Cerebellar cortex (tissue), 1 donor: ENCODE measurements at regions not wholly inside any gene's neighbourhood (a gene's known extent, or its start where the extent isn't known, plus 50 kb on each side); places are given as distances from the start of the nearest gene placed in this dataset.
"Not testable (repeated sequence)": the region's sequence is repeated elsewhere in the genome, so short reads cannot be mapped to it uniquely, and the experiment has no call there.

Experiments used
- DNase-seq: peaks from one replicate; pipeline ENCODE4 v3.0.0-alpha.2; 2015; ENCODE audit warnings: low spot score

DNA sequence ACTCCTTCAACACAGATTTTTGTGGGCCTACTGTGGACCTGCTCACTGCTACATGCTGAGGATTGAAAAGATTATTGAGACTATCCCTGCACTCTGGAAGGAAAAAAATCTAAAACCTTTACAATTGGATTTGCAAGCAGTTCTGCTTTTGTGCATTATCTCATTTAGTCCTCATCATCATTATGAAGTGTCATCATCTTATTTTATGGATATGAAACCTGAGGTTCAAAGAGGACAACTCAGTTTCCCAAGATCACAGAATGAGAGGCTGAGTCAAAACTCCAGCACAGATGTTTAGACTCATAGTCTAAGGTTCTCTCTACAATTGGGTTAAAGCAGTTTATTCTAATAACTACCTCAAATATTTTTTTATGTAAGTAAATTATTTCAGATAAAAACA, 160.2 kb upstream of the MARCKS start:
- DNase-seq: no peak

DNA sequence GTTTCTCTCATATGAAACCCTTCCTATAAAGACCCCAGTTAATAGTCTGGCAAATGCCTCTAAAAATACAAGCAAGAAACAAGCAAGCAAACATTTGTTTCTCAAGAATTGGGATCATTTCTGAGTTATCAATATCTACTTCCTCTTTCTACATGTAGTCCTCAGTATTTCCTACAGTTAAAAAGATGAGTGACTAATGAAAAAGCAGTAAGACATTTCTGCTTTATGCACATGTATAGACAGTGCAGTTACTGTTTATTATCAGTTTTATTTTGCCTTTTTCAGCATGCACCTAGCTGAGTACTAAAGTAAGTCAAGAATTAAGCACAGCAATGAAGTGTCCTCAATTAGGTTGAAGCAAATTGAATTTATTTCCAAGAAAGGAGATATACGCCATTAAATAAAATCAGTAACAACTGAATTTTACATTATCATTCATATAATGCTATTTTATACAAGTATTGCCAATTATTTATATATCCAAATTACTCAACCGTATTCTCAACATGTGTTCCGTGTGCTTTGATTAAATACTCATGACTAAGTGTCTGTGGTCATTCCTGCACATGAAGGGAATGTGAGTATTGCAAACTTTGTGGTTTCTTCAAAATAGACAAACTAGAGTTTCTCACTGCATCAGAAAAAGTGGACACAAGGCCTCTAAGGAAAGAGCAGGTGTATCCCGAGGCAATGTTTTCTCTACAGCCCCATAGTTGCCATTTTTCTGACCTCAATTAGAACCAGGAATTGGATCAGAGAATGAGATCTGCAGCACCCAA, 159.3 kb upstream of the MARCKS start:
- DNase-seq: no peak

DNA sequence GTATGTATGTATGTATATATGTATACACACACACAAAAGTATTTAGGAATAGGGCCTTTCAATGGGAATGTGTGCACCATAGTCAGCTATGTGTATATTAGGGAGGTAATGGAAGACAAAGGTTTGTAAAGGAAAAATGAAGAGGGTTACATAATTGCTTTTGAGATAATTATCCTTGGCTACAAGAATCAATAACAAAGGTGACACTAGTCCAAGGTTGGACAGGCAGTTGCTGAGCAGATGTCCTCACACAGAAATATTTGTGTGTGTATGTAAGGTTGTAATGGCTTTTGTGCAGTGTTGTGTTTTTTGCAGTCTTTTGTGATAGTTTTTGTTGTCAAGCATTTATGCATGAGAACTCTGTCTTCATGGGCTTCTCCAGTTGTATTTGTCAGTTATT, 157.9 kb upstream of the MARCKS start:
- no peak for DNase-seq

DNA sequence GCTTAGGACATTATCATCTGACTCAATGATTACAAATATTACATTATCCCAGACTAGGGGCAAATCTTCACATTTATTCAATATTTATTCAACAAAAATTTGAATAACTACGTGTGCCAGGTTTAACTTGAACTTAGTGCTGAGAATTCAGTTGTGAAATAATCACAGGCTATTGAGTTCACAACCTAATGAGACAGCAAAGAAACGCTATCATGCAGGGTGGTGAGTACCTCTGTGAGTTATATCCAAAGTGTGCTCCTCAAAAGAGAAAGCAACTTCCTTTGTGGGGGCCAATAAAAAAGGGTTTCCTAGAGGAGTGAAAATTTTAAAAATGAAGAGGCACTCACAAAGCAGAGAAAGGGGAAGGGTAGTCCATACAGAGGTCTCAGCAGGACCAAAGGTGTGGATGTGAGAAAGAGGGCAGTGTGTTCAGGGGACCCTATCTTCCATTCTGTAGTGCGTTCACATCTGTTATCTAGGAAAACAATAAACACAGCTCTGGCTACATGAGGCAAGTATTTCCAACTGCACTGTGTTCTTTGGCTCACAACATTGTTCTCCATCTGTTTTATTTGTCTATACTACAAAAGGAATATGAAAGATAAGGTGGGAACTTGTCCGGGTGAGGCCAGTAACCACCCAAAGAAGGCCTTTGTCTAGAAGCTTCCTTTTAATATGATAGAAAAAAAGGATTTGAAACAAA, 155.4 kb upstream of the MARCKS start:
- no peak for DNase-seq

DNA sequence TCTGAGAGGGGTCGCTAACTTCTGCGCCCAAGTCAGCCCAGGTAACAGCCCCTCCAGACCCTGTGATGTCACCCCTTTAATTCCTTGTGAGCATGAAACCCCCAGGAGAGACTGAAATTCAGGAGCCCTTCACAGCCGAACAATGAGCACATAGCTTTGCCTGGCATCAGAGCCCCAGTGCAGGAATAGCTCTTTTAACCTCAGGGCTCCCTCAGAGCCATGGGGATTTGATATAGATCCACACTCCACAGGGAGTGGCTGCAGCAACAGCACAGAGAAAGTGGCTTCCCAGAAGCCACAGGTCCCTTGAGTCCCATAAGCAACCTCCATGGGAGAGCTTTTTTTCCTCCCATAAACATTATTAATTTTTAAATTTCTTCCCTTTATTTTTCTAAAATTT, 150.0 kb upstream of the MARCKS start:
- DNase-seq: no peak

DNA sequence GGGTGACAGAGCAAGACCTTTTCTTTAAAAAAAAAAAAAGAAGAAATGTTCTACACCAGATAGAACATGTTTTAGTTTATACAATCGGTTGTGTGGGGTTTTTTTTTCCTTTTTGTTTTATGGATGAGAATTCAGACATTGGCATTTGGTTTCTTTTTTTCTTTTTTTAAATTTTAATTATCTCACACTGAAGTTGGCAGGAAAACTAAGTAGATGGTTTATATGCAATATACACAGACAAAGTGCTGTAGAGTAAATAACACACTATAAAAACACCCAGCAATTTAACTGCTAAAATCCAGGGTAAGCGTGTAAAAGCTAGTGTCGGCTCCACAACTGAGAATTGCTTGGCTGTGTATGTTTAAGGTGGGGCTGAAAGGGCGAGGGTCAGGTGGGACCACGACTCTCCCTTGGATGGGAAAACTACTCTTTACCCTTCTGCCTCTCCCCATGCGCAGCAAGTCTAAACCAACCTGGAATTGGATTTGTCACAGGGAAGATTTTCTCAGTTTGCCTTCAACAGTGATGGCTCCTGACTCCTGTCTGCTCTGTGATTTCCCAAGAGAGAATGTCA, 147.1 kb upstream of the MARCKS start:
- DNase-seq: no peak

DNA sequence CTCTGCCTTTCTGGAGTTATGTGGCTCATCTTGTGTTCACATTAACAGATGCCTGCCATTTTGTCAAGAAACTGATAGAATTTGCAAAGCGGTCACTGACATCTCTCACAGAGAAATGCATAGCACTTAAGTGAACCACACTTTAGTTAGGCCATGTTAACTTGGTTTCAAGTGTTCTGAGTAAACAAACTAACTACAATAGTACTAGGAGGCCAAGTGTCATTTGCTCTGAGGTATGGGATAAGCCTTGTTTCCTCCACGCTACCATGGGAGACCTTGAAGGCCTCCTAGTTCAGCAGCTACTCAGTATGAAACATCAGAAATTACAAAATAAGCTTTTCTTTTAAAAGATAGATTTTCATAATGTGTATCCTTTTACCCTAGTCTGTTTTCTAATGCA, 143.5 kb upstream of the MARCKS start:
- DNase-seq: no peak

DNA sequence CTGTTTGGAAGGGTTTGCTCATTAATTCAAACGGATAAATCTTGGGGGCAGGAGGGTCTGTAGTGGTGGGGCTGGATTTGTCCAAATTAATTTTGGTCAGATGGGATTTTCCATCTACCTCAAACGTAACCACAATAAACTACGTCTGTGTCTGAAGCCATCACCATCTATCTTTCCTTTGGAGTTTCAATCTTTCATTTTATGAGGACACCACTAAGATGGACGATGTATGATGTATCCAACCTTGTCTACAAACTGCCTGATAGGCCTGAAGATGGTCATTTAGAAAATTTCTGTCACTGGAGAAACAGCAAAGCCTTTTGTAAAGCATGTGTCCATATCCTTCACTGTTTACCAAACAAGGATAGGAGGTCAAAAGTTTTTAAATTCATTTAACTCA, 138.6 kb upstream of the MARCKS start:
- DNase-seq: no peak

DNA sequence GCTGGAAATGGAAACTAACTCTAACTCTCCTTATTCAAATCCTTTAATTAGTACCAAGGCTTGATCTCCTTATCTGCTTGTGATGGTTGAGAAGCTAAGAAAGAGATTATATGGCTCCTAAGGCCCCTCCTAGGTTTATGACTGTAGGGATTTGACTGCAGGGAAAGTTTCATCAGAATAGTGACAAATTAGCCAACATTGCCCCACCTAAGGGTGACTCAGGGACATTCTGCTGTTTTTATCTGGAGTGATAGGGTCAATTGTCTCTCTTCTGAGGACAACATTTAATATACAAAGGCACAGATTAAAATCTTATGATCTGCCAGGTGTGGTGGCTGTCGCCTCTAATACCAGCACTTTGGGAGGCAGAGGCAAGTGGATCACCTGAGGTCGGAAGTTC, 138.1 kb upstream of the MARCKS start:
- DNase-seq: no peak

DNA sequence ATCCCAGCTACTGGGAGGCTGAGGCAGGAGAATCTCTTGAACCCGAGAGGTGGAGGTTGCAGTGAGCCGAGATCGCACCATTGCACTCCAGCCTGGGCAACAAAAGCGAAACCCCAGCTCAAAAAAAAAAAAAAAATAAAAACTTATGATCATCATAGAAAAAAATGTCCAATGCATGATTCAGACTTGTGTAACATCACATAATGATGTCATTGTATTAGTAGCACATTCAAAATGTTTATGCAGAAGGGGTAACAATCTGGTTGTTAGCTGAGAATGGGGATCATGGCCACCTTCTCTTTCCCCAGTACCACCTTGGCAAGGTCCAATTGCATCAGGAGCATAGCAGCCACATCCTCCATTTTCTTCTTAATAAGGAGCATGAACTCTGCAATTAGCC, 137.6 kb upstream of the MARCKS start:
- DNase-seq: no peak

DNA sequence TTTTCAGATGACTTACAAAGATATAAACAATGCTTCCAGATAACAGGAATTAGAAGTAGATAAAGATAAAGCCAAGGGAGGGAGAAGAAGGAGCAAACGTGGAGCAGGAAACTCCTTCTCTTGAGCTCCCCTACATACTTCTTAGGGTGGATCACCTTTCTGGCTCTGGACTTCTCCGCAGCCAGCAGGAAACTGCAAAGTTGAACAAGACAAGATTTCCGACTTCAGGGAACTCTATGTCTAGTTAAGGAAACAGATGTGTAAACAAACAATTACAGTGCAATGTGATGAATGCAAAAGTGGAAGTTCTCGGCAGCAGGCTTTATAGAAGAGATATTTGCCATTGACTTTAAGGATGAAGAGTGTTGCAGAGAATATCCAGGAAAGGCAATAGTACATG, 134.0 kb upstream of the MARCKS start:
- no peak for DNase-seq

DNA sequence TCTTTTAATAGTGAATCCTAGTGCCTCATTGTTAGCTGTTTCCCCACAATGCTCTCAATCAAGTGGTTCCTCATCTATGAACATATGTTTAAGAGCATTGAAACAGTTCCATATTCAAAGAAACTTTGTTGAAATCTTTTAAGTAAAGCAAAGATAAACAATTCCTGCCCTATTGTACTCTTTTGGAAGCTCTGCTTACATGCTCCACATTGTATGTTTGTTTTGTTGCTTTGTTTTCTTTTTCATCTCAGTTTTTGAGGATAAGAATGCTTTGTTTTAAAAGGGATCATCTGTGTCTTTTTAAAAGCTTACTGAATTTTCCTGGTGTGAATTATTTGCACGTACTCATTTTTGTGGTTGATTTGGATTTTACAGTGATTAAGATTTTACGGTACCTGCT, 132.2 kb upstream of the MARCKS start:
- not testable (repeated sequence) for DNase-seq

DNA sequence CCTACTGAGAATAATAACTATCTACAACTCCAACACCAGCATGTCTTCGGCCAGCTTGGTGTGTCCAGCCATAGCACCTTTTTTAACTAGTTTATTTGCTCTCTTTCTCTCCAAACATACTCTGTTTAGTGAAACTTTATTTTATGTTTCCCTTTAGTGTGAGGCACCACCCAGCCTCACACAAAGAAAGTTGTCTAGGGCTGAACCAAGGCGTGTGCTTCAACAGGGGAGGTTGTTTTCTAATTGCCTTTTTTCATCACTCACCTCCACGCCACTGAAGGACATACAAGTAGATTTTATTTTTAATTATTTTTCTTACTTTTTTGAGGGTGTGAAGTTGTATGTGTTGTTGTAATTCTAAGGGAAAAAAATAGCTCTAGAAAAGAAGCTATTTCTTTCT, 125.6 kb upstream of the MARCKS start:
- DNase-seq: no peak

DNA sequence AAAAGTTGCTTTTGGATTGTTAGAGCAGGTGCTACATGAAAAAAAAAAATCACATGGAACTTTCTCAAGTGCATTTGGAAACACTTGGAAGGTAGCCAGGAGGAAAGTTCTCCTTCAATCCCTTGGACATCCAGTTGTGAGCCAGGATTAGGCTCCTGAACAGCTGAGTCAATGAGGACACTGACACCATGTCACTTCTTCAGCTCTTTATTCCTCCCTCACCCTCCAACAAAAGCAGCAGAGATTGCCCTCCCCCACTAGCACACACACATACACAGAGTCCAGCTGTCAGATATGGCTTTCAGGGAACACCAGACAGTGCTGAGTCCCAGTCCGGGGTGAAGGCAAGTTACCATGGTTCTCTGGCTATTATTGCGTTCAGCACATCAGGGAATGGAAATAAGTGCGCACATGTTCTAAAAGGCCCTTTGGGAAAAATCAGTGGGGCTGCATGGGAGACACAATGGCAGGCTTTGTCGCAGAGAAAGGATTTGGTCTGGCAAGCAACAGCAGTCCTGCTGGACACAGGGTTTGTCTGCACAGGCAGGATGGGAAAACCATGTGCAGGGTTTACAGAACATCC, 124.7 kb upstream of the MARCKS start:
- DNase-seq: peak; percentile 16

DNA sequence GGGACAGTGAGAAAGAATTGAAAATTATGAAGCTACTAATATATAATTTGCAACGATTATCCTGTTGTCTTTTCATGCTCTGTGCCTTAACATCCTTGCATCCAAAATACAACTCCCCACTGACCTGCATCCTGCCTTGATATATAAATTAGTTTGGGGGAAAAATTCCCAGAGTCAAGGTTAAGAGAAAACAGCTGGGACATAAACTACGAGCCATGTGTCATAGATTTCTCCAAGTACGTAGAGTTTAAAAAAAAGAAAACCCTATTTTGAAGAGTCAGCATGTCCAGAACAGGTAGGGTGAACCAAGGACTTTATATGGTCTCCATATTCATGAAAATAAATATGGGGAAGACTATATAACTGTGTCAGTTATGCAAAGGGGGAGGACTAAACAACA, 123.8 kb upstream of the MARCKS start:
- no peak for DNase-seq

DNA sequence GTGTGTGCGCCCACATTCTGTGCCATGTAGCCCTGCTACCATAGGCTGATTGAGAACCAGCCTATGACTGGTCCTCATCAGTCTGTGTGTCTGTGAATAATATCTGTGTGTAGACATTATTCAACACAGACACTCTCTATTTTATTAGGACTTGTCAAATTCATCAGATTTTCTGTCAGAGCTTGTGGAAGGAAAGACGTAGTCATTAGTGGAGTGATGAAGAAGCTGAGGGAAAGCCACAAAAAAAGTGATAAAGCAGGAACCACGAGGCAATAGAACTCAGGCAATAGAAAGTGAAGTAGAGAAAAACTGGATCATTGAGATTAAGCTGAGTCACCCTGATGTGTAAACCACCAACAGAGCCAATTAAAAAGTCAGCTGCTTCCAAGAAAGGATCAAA, 122.2 kb upstream of the MARCKS start:
- DNase-seq: no peak

DNA sequence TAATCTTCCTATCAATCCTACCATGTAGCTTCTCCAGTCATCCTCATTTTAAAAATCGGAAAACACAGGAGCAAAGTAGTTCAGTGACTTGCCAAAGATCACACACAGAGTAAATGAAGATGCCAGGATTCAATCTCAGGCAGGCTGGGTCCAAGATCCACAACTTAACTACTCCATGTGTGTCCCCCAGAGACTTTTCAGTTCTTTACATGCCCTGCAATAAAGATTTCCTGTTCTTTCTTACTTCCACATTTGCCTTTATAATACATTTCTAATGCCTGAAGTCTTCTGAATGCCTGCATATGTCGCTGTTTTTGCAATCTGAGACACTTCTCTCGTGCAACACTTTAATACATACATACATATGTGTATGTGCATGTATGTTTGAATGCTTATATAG, 121.7 kb upstream of the MARCKS start:
- DNase-seq: no peak

DNA sequence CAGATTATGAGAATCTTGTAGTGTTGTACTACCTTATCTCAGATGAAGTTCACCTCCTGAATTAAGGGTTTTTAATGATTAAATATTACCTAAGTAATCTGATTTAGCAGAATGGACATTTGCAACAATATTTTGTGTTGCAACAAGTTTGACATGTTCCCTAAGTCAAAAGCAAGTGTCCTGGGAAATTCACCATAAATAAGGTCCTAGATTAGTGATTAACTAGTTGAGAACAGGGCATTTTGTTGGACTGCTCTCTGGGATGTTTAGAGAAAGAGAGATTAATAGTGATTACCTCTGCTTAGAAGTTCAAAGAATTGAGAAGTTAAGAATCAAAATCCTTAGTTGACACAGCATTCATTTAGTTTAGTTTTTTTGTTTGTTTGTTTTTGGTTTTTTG, 120.2 kb upstream of the MARCKS start:
- no peak for DNase-seq

DNA sequence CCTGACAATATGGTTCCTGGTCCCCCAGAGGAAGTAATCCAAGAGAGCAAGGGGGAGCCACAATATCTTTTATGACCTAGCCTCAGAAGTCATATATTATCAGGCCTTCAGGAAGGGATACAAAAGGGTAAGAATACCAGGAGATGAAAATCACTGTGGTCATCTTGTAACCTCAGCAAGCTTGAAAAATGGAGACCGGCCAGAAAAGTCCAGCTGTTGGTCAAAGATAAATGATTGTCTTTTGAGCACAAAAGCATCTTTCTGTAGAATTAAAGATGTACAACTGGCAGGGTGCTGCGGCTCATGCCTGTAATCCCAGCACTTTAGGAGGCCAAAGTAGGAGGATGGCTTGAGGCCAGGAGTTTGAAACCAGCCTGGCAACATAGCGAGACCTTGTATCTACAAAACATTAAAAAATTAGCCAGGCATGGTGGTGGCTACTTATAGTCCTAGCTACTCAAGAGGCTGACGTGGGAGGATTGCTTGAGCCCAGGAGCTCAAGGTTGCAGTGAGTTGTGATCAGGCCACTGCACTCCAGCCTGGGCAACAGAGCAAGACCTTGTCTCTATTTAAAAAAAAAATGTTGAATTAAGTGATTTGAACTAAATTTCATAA, 118.0 kb upstream of the MARCKS start:
- DNase-seq: no peak

DNA sequence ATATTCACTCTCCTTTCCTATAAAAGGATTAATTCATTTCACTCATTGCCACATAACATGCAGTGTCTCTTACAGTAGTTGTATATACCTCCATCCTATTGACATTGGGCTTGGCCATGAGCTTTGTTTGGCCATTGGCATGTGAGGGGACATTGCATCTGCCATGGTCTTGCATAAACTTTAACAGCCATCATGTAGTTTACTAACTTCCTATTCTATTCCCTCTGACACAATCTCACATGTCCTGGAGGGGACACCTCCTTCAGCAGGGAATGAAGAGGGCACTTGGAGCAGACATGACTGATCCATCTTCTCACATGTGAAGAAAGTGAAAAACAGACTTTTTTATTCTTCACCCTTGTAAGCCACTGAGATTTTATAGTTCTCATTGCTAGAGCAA, 115.5 kb upstream of the MARCKS start:
- no peak for DNase-seq

DNA sequence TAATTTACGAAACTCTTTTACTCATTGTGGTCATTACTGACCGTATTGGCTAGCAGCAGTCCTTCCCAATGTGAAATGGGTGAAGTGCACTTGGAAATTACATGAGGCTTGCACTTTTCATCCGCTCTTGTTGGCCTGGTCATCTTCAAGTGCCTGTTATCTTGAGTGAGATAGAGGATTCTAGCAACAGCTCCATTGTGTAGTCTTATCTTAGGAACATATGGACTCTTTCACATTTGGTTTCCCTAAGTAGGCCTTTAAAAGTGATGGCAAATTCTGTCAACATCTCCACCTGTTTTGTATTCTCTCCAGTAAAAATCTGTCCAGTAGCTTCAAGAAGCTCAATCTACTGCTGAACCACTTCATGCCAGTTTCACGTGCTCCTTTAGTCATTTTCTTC, 114.8 kb upstream of the MARCKS start:
- DNase-seq: no peak

DNA sequence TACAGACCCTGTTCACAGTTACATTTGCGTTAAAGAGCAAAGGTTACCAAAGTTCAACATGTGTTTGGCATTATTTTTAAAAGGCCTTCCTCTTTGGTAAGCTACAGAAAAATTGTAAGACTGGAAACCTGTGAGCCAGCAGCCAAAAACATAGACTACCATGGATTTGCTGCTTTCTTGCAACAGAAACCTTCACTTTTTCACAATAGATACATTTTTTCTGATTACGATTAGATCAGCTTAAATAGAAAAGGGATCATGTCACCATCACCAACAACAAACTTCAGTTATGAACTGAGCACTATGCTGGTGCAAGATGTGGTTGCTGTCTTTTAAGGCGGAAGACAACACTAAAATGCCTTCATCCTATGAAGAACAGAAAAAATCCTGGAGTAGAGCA, 112.3 kb upstream of the MARCKS start:
- DNase-seq: no peak
